PC-3 (cell line): ENCODE measurements at regions not wholly inside any gene's neighbourhood (a gene's known extent, or its start where the extent isn't known, plus 50 kb on each side); places are given as distances from the start of the nearest gene placed in this dataset.

ENCODE experiments used
- ATAC-seq: fragments of 200-7000 bp; cut with Tn5 transposase; 2 replicates; pipeline ENCODE4 v1.9.1; 2020; ENCODE audit warnings: mild to moderate bottlenecking, moderate library complexity
- BruUV-seq: library from RNA; stranded (reverse); fragments of 400-500 nt; replicated peaks from 2 replicates; lab custom pipeline; 2021; lab: Mats Ljungman, UMichigan
- CTCF ChIA-PET: fragments of 300-600 bp; sonication (Branson Sonifier 250); formaldehyde crosslinking; loops from one replicate; lab custom pipeline; 2022; ENCODE audit warnings: antibody characterized with exemption; lab: Charles Lee
- POLR2A ChIA-PET: fragments of 300-600 bp; sonication (Branson Sonifier 250); formaldehyde crosslinking; loops from one replicate; lab custom pipeline; 2022; ENCODE audit warnings: antibody characterized with exemption; ENCODE audit not compliant: unreplicated experiment; lab: Charles Lee
- DNase-seq: peaks from one replicate; pipeline ENCODE4 v3.0.0-alpha.2; 2015
- H2AFZ ChIP-seq: fragments of 300-600 bp; sonication (generic); 2 replicates; pipeline ENCODE4 v1.6.0; 2016; ENCODE audit warnings: antibody characterized with exemption, low read length
- H3F3A ChIP-seq: fragments of 300-600 bp; sonication (generic); one replicate; pipeline ENCODE4 v1.6.0; 2017; ENCODE audit warnings: antibody characterized with exemption, low read length, control low read depth, mild to moderate bottlenecking; ENCODE audit not compliant: unreplicated experiment
- H3K27ac ChIP-seq: fragments of 300-600 bp; sonication (generic); 2 replicates; pipeline ENCODE4 v1.5.1; 2016; ENCODE audit warnings: mild to moderate bottlenecking, low read length
- H3K27me3 ChIP-seq: fragments of 300-600 bp; sonication (generic); 2 replicates; pipeline ENCODE4 v1.6.1; 2016; ENCODE audit warnings: low read length, mixed read lengths
- H3K36me3 ChIP-seq: fragments of 300-600 bp; sonication (generic); 2 replicates; pipeline ENCODE4 v1.6.1; 2016; ENCODE audit warnings: low read depth, mixed run types, low read length, mixed read lengths
- H3K4me1 ChIP-seq: fragments of 300-600 bp; sonication (generic); 2 replicates; pipeline ENCODE4 v1.5.1; 2016; ENCODE audit warnings: low read length; ENCODE audit not compliant: insufficient read depth
- H3K4me2 ChIP-seq: fragments of 300-600 bp; sonication (generic); 2 replicates; pipeline ENCODE4 v1.6.0; 2016; ENCODE audit warnings: low read length
- H3K4me3 ChIP-seq: fragments of 300-600 bp; sonication (generic); 2 replicates; pipeline ENCODE4 v1.5.1; 2016; ENCODE audit warnings: mild to moderate bottlenecking, low read length, mixed read lengths
- H3K79me2 ChIP-seq: fragments of 300-600 bp; sonication (generic); 2 replicates; pipeline ENCODE4 v1.6.1; 2017; ENCODE audit warnings: low read length, mixed read lengths
- H3K9ac ChIP-seq: fragments of 300-600 bp; sonication (generic); 2 replicates; pipeline ENCODE4 v1.6.0; 2016; ENCODE audit warnings: mild to moderate bottlenecking, low read length
- H3K9me2 ChIP-seq: fragments of 300-600 bp; sonication (generic); replicated peaks from 2 replicates; pipeline ENCODE4 v1.6.1; 2016; ENCODE audit warnings: mixed run types, low read length, mixed read lengths
- H3K9me3 ChIP-seq: fragments of 300-600 bp; sonication (generic); 2 replicates; pipeline ENCODE4 v1.6.1; 2016; ENCODE audit warnings: low read length, mixed read lengths
- H4K20me1 ChIP-seq: fragments of 300-600 bp; sonication (generic); 2 replicates; pipeline ENCODE4 v1.6.1; 2016; ENCODE audit warnings: low read length, mixed read lengths
- EZH2 ChIP-seq: fragments of 300-600 bp; sonication (generic); IDR thresholded peaks from one replicate; pipeline ENCODE4 v1.6.1; 2017; ENCODE audit warnings: antibody characterized with exemption, mild to moderate bottlenecking, low read length; ENCODE audit not compliant: unreplicated experiment
- EZH2phosphoT487 ChIP-seq: fragments of 300-600 bp; sonication (generic); IDR thresholded peaks from 2 replicates; pipeline ENCODE4 v1.6.1; 2018; ENCODE audit warnings: mild to moderate bottlenecking, antibody characterized with exemption, low read length, borderline replicate concordance
- intact Hi-C: fragments of 100-400 bp; cut with micrococcal nuclease; formaldehyde crosslinking; loops from 2 replicates; pipeline ENCODE4 v1.9.0; 2023
- TF ChIP-seq, protein P1 (sequence below): fragments of 300-600 bp; sonication (generic); conservative IDR thresholded peaks from 2 replicates; pipeline ENCODE4 v1.5.1; 2017; ENCODE audit warnings: antibody characterized with exemption, low read depth, mild to moderate bottlenecking, low read length

DNA sequence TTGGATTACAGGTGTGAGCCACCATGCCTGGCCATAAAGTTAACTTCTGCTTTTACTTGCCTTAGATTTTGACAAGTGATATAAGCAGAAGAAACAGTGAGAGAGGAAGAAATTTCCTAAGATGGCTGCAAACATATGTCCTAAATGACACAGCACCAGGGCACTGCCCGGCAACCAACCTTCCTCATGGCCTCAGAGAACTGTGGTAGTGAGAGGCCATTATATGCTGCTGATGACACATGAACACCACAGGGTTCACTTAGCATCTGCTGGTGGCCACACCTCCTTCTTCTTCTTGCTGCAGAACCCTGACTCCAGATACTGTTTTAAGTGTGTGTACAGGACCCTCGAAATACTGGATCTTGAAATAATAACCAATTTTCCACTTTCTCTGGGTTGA, 88.2 kb downstream of the KCTD12 start:
- H3K4me1 ChIP-seq: peaks cover 14% of the 10 kb centered on the region; the same call in 1 of the 2 replicates
- no peaks in the 10 kb centered on the region for H4K20me1 ChIP-seq
- no peak overlapping the region for H3K4me3 ChIP-seq
- POLR2A ChIA-PET: no interaction called here
- DNase-seq (no peak), ATAC-seq (no peak)
- no peaks in the 10 kb centered on the region for H3K36me3 ChIP-seq
- H3K9me3 ChIP-seq: no peaks in the 10 kb centered on the region
- no peaks in the 10 kb centered on the region for H3K27me3 ChIP-seq
- no peak overlapping the region for H3K27ac ChIP-seq
- no peaks in the 10 kb centered on the region for H3K9me2 ChIP-seq
- H3K4me2 ChIP-seq: no peak overlapping the region
- intact Hi-C loops: loop anchor here (5.0 kb wide), 1 partner anchor 126 kb away; no protein-coding TSS in a partner anchor
- TF ChIP-seq, protein P1, sequence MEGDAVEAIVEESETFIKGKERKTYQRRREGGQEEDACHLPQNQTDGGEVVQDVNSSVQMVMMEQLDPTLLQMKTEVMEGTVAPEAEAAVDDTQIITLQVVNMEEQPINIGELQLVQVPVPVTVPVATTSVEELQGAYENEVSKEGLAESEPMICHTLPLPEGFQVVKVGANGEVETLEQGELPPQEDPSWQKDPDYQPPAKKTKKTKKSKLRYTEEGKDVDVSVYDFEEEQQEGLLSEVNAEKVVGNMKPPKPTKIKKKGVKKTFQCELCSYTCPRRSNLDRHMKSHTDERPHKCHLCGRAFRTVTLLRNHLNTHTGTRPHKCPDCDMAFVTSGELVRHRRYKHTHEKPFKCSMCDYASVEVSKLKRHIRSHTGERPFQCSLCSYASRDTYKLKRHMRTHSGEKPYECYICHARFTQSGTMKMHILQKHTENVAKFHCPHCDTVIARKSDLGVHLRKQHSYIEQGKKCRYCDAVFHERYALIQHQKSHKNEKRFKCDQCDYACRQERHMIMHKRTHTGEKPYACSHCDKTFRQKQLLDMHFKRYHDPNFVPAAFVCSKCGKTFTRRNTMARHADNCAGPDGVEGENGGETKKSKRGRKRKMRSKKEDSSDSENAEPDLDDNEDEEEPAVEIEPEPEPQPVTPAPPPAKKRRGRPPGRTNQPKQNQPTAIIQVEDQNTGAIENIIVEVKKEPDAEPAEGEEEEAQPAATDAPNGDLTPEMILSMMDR: no peak
- no peak for TF ChIP-seq EZH2phosphoT487
- TF ChIP-seq EZH2: no peak
- no TSS peak for BruUV-seq
- no peak overlapping the region for H2AFZ ChIP-seq
- no peak overlapping the region for H3K9ac ChIP-seq
- no peaks in the 10 kb centered on the region for H3K79me2 ChIP-seq
- no peaks in the 10 kb centered on the region for H3F3A ChIP-seq
- CTCF ChIA-PET: no interaction called here

DNA sequence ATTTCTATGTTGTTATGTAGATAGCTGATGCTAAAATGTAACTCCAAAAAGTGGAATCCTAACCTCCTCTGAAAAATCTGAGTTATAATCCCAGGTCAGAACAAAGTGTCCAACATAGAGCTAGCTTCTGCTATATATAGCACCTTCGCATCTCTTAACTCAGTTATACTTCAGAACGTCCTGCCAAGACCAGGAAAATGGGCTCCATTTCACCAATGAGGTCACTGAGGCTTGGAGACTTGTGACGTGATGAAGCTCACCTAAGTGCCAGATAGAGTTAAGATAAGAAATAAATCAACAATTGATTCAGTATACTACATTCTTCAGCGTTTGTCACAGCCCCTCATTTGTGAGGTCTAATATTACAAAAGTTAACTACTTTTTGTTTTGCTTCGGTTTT, 88.8 kb downstream of the KCTD12 start:
- H3K4me2 ChIP-seq: no peak overlapping the region
- H3F3A ChIP-seq: no peaks in the 10 kb centered on the region
- no peaks in the 10 kb centered on the region for H4K20me1 ChIP-seq
- H3K4me1 ChIP-seq: peaks cover 14% of the 10 kb centered on the region; the same call in 1 of the 2 replicates
- no peak overlapping the region for H3K9ac ChIP-seq
- H3K4me3 ChIP-seq: no peak overlapping the region
- CTCF ChIA-PET: no interaction called here
- POLR2A ChIA-PET: no interaction called here
- H3K36me3 ChIP-seq: no peaks in the 10 kb centered on the region
- H3K79me2 ChIP-seq: no peaks in the 10 kb centered on the region
- DNase-seq (no peak), ATAC-seq (no peak)
- H3K9me2 ChIP-seq: no peaks in the 10 kb centered on the region
- intact Hi-C loops: loop anchor here (5.0 kb wide), 1 partner anchor 125 kb away; no protein-coding TSS in a partner anchor
- H3K27me3 ChIP-seq: no peaks in the 10 kb centered on the region
- H3K27ac ChIP-seq: no peak overlapping the region
- no peak overlapping the region for H2AFZ ChIP-seq
- BruUV-seq: no TSS peak
- TF ChIP-seq, protein P1: no peak
- no peak for TF ChIP-seq EZH2phosphoT487
- no peak for TF ChIP-seq EZH2
- no peaks in the 10 kb centered on the region for H3K9me3 ChIP-seq

DNA sequence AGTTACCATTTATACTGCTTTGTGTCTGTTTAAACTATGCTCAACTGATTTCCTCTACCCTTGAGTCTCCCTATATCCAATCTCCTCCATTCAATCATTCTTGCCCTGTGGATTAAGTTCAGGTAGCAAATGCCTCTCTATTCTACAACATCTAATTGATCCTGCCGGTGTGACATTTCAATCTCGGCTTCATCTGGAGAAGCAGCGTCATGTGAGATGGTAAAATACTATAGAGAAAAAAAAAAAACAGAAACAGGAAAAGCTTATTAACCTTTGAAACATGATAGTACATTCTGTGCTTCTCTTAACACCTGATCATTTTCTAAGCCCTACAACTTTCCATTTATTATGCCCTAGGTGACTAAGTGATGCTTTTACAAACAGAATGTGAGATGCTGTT, 89.4 kb downstream of the KCTD12 start:
- intact Hi-C loops: loop anchor here (5.0 kb wide), 1 partner anchor 125 kb away; no protein-coding TSS in a partner anchor
- H3K9ac ChIP-seq: no peak overlapping the region
- no peaks in the 10 kb centered on the region for H3K9me3 ChIP-seq
- H3K79me2 ChIP-seq: no peaks in the 10 kb centered on the region
- ChIA-PET CTCF (no interaction called here), POLR2A (interaction anchor here (0.5 to 0.7 kb wide), 2 partner anchors 74 to 196 kb away, joined by 3 read pairs; no protein-coding TSS in a partner anchor)
- H3F3A ChIP-seq: no peaks in the 10 kb centered on the region
- H3K4me2 ChIP-seq: no peak overlapping the region
- H3K4me3 ChIP-seq: no peak overlapping the region
- no TSS peak for BruUV-seq
- ATAC-seq (no peak), DNase-seq (no peak)
- peak overlapping the region; percentile 74; the same call in 1 of the 2 replicates for H3K27ac ChIP-seq
- H3K4me1 ChIP-seq: peaks cover 14% of the 10 kb centered on the region; the same call in 1 of the 2 replicates
- no peaks in the 10 kb centered on the region for H3K36me3 ChIP-seq
- TF ChIP-seq EZH2phosphoT487: no peak
- TF ChIP-seq, protein P1: no peak
- no peak for TF ChIP-seq EZH2
- no peaks in the 10 kb centered on the region for H3K9me2 ChIP-seq
- H2AFZ ChIP-seq: no peak overlapping the region
- no peaks in the 10 kb centered on the region for H4K20me1 ChIP-seq
- no peaks in the 10 kb centered on the region for H3K27me3 ChIP-seq
